Neural crest cell (in vitro differentiated cells): ENCODE measurements at regions not wholly inside any gene's neighbourhood (a gene's known extent, or its start where the extent isn't known, plus 50 kb on each side); places are given as distances from the start of the nearest gene placed in this dataset.
"Not testable (repeated sequence)": the region's sequence is repeated elsewhere in the genome, so short reads cannot be mapped to it uniquely, and the experiment has no call there.

Source experiments
- DNase-seq: peaks from one replicate; pipeline ENCODE4 v3.0.0; 2021; ENCODE audit warnings: low read depth, mixed read lengths, low spot score
- H3K27ac Mint-ChIP-seq: one replicate; pipeline ENCODE4 v1.8.0; 2021; ENCODE audit warnings: mild to moderate bottlenecking, mixed read lengths; ENCODE audit not compliant: unreplicated experiment
- H3K27me3 Mint-ChIP-seq: 2 replicates; pipeline ENCODE4 v1.8.0; 2021; ENCODE audit warnings: low read depth, mild to moderate bottlenecking, mixed read lengths
- H3K36me3 Mint-ChIP-seq: 2 replicates; pipeline ENCODE4 v1.8.0; 2021; ENCODE audit warnings: low read depth, mild to moderate bottlenecking, mixed read lengths
- H3K4me1 Mint-ChIP-seq: 2 replicates; pipeline ENCODE4 v1.8.0; 2021; ENCODE audit warnings: mixed read lengths
- H3K4me3 Mint-ChIP-seq: one replicate; pipeline ENCODE4 v1.8.0; 2021; ENCODE audit warnings: mild to moderate bottlenecking, mixed read lengths
- H3K9me3 Mint-ChIP-seq: 2 replicates; pipeline ENCODE4 v1.8.0; 2021; ENCODE audit warnings: mixed read lengths
- CTCF ChIP-seq: fragments of 200-600 bp; sonication (generic); conservative IDR thresholded peaks from 2 replicates; pipeline ENCODE4 v1.5.0; 2021; ENCODE audit warnings: antibody characterized with exemption, mild to moderate bottlenecking

GRCh38 chr13:112158961-112159360, 92.0 kb downstream of the SOX1 start:
- no peak for TF ChIP-seq CTCF
- H3K27ac Mint-ChIP-seq, result peak overlapping the region; percentile 98
- H3K36me3 Mint-ChIP-seq, result no peaks in the 10 kb centered on the region
- H3K27me3 Mint-ChIP-seq, result no peaks in the 10 kb centered on the region
- H3K4me3 Mint-ChIP-seq, result peak overlapping the region; percentile 62
- H3K4me1 Mint-ChIP-seq, result peaks cover 65% of the 10 kb centered on the region
- DNase-seq, result no peak
- no peaks in the 10 kb centered on the region for H3K9me3 Mint-ChIP-seq

GRCh38 chr13:112159575-112160547, 92.9 kb downstream of the SOX1 start:
- DNase-seq, result peak; percentile 34
- no peak for TF ChIP-seq CTCF
- Mint-ChIP-seq H3K36me3 (no peaks in the 10 kb centered on the region), H3K4me3 (peak overlapping the region; percentile 89), H3K27me3 (no peaks in the 10 kb centered on the region), H3K27ac (peak overlapping the region; percentile 98), H3K9me3 (no peaks in the 10 kb centered on the region), H3K4me1 (peaks cover 63% of the 10 kb centered on the region)

GRCh38 chr13:112160558-112160957, 93.6 kb downstream of the SOX1 start:
- Mint-ChIP-seq H3K36me3 (no peaks in the 10 kb centered on the region), H3K27ac (peak overlapping the region; percentile 98), H3K4me3 (peak overlapping the region; percentile 89), H3K4me1 (peaks cover 65% of the 10 kb centered on the region), H3K9me3 (no peaks in the 10 kb centered on the region), H3K27me3 (no peaks in the 10 kb centered on the region)
- no peak for DNase-seq
- TF ChIP-seq CTCF, result no peak

- Mint-ChIP-seq H3K9me3 (no peaks in the 10 kb centered on the region), H3K4me3 (peak overlapping the region; percentile 89), H3K4me1 (peaks cover 66% of the 10 kb centered on the region), H3K36me3 (no peaks in the 10 kb centered on the region), H3K27me3 (no peaks in the 10 kb centered on the region), H3K27ac (peak overlapping the region; percentile 98)
- TF ChIP-seq CTCF, result no peak
- peak; percentile 43 for DNase-seq
Observed at GRCh38 chr13:112161521-112162301, 94.8 kb downstream of the SOX1 start.

- H3K27me3 Mint-ChIP-seq, H3K4me3 Mint-ChIP-seq, H3K36me3 Mint-ChIP-seq, H3K9me3 Mint-ChIP-seq, DNase-seq: not testable (repeated sequence)
- Mint-ChIP-seq H3K27ac (peak overlapping the region; percentile 36), H3K4me1 (peaks cover 63% of the 10 kb centered on the region)
Observed at GRCh38 chr13:112163691-112164660, 97.0 kb downstream of the SOX1 start.
